ENCODE measurements at regions not wholly inside any gene's neighbourhood (a gene's known extent, or its start where the extent isn't known, plus 50 kb on each side); places are given as distances from the start of the nearest gene placed in this dataset.

GRCh38 chr15:68484696-68485400 lies 52.9 kb upstream of the ITGA11 start:
- Histone ChIP-seq H3K14ac (ENCODE audit: insufficient read depth, low read length) (no peak overlapping the region; the same call in 1 of the 2 replicates), H2AK5ac (ENCODE audit: insufficient read length, low read length) (no peak overlapping the region), H3K79me1 (ENCODE audit: insufficient read depth, low read depth, low read length, poor library complexity, severe bottlenecking) (no peaks in the 10 kb centered on the region), H3K27me3 (ENCODE audit: insufficient read depth, low read length) (no peaks in the 10 kb centered on the region), H2BK20ac (ENCODE audit: low read depth, low read length, poor library complexity, severe bottlenecking) (no peak overlapping the region), H4K5ac (ENCODE audit: insufficient read length, low read depth, low read length) (no peak overlapping the region), H4K8ac (replicated peaks; ENCODE audit: insufficient read length, low read depth, low read length) (no peak overlapping the region), H2BK12ac (ENCODE audit: insufficient read length, low read depth, low read length) (no peak overlapping the region), H3K79me2 (ENCODE audit: insufficient read depth, low read length) (no peaks in the 10 kb centered on the region), H2BK5ac (ENCODE audit: insufficient read length, low read length) (no peak overlapping the region), H3K4me2 (ENCODE audit: insufficient read depth, insufficient read length, low read length) (no peak overlapping the region), H3K4ac (ENCODE audit: low read depth, low read length) (no peak overlapping the region), H2AFZ (ENCODE audit: low read length) (no peak overlapping the region), H3K9ac (ENCODE audit: extremely low read depth, insufficient read length, low read length) (no peak overlapping the region), H3K9me3 (ENCODE audit: control insufficient read depth, low read depth, low read length) (no peaks in the 10 kb centered on the region), H3T11ph (ENCODE audit: low read length) (no peak overlapping the region), H3K56ac (ENCODE audit: insufficient read length, low read depth, low read length) (no peak overlapping the region), H3K23ac (ENCODE audit: insufficient read length, low read depth, low read length) (no peak overlapping the region), H4K20me1 (ENCODE audit: control insufficient read depth, insufficient read depth, insufficient read length) (no peaks in the 10 kb centered on the region), H3K23me2 (ENCODE audit: insufficient read length, low read depth, low read length, poor library complexity, severe bottlenecking) (no peaks in the 10 kb centered on the region), H3K27ac (ENCODE audit: insufficient read length, low read depth, low read length) (no peak overlapping the region), H2BK15ac (ENCODE audit: low read depth, low read length) (no peak overlapping the region), H2BK120ac (ENCODE audit: low read depth, low read length, poor library complexity, severe bottlenecking) (no peak overlapping the region), H3K4me1 (ENCODE audit: insufficient read depth, low read length) (peaks cover 4% of the 10 kb centered on the region; the same call in 1 of the 2 replicates), H3K18ac (ENCODE audit: insufficient read length, low read depth, low read length) (no peak overlapping the region), H4K91ac (ENCODE audit: insufficient read length, low read depth, low read length) (no peak overlapping the region)
- no peak for DNase-seq
- Mint-ChIP-seq H3K36me3 (ENCODE audit: insufficient read depth in 1 of 3, low read depth in 3 of 3) (peaks cover 0 to 7% (median 0%) of the 10 kb centered on the region in 3 experiments; a peak in 1 of 7 replicates), H3K27ac (no peak overlapping the region), H3K4me1 (peaks cover 20 to 25% of the 10 kb centered on the region in 2 experiments), H3K4me3 (no peak overlapping the region), H3K9me3 (peaks cover 2 to 3% of the 10 kb centered on the region in 2 experiments; a peak in 1 of 5 replicates), H3K27me3 (ENCODE audit: low read depth) (peaks cover 10% of the 10 kb centered on the region)
- no CpG with 5 or more reads among the region's 14 CpGs for WGBS (ENCODE audit: extremely low coverage, insufficient read length, low lambda C conversion rate)
- TF ChIP-seq, protein P1, sequence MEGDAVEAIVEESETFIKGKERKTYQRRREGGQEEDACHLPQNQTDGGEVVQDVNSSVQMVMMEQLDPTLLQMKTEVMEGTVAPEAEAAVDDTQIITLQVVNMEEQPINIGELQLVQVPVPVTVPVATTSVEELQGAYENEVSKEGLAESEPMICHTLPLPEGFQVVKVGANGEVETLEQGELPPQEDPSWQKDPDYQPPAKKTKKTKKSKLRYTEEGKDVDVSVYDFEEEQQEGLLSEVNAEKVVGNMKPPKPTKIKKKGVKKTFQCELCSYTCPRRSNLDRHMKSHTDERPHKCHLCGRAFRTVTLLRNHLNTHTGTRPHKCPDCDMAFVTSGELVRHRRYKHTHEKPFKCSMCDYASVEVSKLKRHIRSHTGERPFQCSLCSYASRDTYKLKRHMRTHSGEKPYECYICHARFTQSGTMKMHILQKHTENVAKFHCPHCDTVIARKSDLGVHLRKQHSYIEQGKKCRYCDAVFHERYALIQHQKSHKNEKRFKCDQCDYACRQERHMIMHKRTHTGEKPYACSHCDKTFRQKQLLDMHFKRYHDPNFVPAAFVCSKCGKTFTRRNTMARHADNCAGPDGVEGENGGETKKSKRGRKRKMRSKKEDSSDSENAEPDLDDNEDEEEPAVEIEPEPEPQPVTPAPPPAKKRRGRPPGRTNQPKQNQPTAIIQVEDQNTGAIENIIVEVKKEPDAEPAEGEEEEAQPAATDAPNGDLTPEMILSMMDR (conservative IDR thresholded peaks at IDR 0.05): no peak

All from H9 (cell line).